GM12872 (cell line): ENCODE measurements at regions not wholly inside any gene's neighbourhood (a gene's known extent, or its start where the extent isn't known, plus 50 kb on each side); places are given as distances from the start of the nearest gene placed in this dataset.

Experiments used
- CTCF ChIP-seq: IDR thresholded peaks from 3 replicates; pipeline ENCODE4 v1.5.1; 2011; ENCODE audit warnings: low read depth, mild to moderate bottlenecking, low read length, moderate library complexity; ENCODE audit not compliant: insufficient read depth

- no peak for TF ChIP-seq CTCF
Measured at GRCh38 chr5:58403822-58404433, 56.0 kb downstream of the PLK2 start.

- no peak for TF ChIP-seq CTCF
Measured at GRCh38 chr5:58401701-58402100, 58.2 kb downstream of the PLK2 start.

GRCh38 chr5:58400737-58401136 is 59.1 kb downstream of the PLK2 start:
- no peak for TF ChIP-seq CTCF

- TF ChIP-seq CTCF: no peak
Measured at GRCh38 chr5:58399951-58400350, 59.9 kb downstream of the PLK2 start.

GRCh38 chr5:58394339-58394738 is 65.5 kb downstream of the PLK2 start:
- no peak for TF ChIP-seq CTCF

GRCh38 chr5:58393716-58394115 is 66.2 kb downstream of the PLK2 start:
- TF ChIP-seq CTCF: no peak

- no peak for TF ChIP-seq CTCF
Measured at GRCh38 chr5:58392496-58392895, 67.4 kb downstream of the PLK2 start.
